Fibroblast of the aortic adventitia (primary cell): ENCODE measurements at regions not wholly inside any gene's neighbourhood (a gene's known extent, or its start where the extent isn't known, plus 50 kb on each side); places are given as distances from the start of the nearest gene placed in this dataset.

Experiments used
- DNase-seq: peaks from one replicate; pipeline ENCODE4 v3.0.0-alpha.2; 2010; ENCODE audit warnings: low read depth
- H3K4me3 ChIP-seq: 2 replicates; pipeline ENCODE4 v1.5.1; 2011; ENCODE audit warnings: low read depth, mild to moderate bottlenecking, control low read depth, low read length, moderate library complexity
- TF ChIP-seq, protein P1 (sequence below): IDR thresholded peaks from 2 replicates; pipeline ENCODE4 v1.5.1; 2011; ENCODE audit warnings: mild to moderate bottlenecking, low read length, control low read depth, inconsistent platforms; ENCODE audit not compliant: insufficient read depth

DNA sequence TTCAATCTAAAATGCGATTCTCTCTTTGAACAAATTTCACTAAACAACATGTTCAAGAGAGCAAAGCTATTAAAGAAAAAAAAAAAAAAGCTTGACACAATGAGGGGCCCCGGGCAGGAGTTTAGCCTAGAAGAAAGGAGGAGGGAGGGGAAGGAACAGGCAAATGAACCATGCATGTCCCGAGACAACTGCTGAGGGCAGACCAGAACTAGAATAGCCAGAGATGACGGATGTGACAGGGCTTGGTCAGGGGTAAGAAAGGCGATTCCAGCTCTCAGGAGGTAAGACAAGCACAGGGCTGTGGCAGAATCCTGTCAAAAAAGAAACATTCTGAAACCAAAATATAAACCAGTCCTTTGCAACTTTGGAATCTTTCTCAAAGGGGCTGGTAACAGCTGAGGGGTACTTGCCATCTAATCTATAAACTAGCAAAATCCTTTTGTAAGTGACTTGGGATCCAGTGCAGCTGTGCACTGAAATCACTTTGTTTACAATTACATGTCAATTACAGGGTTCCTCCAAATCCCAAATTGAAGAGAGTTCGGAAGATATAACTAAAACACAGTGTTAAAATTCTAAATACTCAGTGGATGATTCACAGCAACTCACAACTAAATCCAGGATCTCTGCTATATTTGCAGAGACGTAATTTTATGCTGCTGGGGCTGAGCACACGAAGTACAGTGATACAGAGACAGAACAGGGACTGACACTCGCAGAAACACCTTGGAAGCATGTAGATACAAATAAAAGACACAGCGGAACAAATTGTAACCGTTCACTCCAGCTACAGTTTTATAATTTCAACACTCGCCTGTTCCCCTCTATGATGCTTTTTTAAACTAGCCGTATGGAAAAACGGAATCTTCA, 567.4 kb upstream of the ZFHX3 start:
- TF ChIP-seq, protein P1, sequence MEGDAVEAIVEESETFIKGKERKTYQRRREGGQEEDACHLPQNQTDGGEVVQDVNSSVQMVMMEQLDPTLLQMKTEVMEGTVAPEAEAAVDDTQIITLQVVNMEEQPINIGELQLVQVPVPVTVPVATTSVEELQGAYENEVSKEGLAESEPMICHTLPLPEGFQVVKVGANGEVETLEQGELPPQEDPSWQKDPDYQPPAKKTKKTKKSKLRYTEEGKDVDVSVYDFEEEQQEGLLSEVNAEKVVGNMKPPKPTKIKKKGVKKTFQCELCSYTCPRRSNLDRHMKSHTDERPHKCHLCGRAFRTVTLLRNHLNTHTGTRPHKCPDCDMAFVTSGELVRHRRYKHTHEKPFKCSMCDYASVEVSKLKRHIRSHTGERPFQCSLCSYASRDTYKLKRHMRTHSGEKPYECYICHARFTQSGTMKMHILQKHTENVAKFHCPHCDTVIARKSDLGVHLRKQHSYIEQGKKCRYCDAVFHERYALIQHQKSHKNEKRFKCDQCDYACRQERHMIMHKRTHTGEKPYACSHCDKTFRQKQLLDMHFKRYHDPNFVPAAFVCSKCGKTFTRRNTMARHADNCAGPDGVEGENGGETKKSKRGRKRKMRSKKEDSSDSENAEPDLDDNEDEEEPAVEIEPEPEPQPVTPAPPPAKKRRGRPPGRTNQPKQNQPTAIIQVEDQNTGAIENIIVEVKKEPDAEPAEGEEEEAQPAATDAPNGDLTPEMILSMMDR = no peak
- H3K4me3 ChIP-seq = no peak overlapping the region
- DNase-seq = no peak

DNA sequence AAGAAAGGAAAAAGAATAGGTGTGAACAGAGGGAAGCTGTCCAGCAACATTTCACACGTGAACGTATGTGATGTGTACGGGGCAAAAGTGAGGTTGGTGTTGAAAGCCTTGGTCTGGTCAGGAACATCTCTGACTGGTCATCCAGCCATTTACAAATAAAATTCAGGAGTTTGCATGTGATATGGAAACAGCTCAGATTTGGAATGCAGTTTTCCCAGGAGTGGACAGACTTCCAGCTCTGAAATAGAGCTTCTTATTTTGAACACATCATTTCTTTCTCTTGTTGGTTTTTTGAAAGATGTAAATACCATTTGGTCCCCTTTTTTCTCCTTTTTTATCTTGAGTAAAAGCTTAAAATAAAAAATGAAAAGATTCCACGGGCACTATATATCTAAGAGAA, 566.2 kb upstream of the ZFHX3 start:
- no peak overlapping the region for H3K4me3 ChIP-seq
- no peak for DNase-seq
- TF ChIP-seq, protein P1 = no peak

DNA sequence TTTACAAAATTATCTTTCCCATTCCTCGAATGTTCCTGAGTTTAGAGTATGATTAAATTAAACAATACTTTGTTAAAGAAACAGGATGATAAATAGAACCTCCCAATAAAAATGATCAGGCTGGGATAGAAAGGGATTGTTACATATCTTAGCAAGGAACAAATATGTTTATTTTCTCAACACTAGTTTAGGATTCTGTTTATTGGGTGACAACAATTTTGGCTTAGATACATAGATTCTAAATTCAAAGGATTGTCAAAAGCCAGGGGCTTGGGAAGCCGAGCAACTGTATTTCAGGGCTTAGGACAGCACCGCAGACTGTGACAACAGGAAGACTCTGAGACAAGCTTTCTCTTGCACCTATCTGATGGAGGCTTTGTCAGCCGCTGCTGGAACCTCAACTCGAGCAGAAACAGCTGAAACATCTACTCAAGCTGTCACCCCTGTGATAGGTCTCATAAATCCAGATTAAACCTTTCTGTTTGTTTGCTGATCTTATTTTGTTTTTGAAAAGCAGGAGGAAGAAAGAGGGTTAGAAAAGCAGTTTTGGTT, 562.8 kb upstream of the ZFHX3 start:
- no peak for DNase-seq
- no peak overlapping the region for H3K4me3 ChIP-seq
- TF ChIP-seq, protein P1 = no peak

- TF ChIP-seq, protein P1 = no peak
- no peak overlapping the region for H3K4me3 ChIP-seq
- DNase-seq = no peak
Measured at GRCh38 chr16:73610160-73610559, 562.2 kb upstream of the ZFHX3 start.

DNA sequence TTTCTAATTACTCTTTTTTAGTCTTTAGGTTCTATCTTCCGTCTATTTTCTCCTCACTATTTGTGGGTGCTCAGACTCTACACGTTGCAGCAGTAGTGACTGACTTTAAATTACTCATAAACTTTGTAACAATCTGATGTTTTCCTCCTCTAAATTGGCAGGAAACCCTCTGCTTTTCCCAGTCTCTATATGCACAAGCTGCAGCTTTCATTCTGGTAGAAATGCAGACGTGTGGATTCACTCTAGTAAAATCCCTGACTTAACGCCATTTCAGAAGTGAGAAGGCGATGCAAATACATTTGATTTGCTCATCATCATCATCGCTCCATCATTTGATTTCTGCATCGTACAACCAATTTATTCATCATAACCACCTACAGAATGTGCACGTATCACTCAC, 561.0 kb upstream of the ZFHX3 start:
- TF ChIP-seq, protein P1 = no peak
- H3K4me3 ChIP-seq = no peak overlapping the region
- no peak for DNase-seq

- no peak overlapping the region for H3K4me3 ChIP-seq
- TF ChIP-seq, protein P1 = no peak
- no peak for DNase-seq
Measured at GRCh38 chr16:73605309-73605708, 557.4 kb upstream of the ZFHX3 start.
